ENCODE measurements at regions not wholly inside any gene's neighbourhood (a gene's known extent, or its start where the extent isn't known, plus 50 kb on each side); places are given as distances from the start of the nearest gene placed in this dataset.

GRCh38 chr2:193103064-193103463 is 908.3 kb upstream of the TMEFF2 start:
- intact Hi-C loops (cut with micrococcal nuclease), result no loop called here
- Histone ChIP-seq H3K27me3 (ENCODE audit: insufficient read depth, low read length) (no peaks in the 10 kb centered on the region), H3K4me2 (ENCODE audit: low read length) (no peak overlapping the region), H3K79me2 (ENCODE audit: insufficient read depth, low read length) (no peaks in the 10 kb centered on the region), H2AFZ (ENCODE audit: low read depth, low read length, poor library complexity, severe bottlenecking) (no peak overlapping the region), H3K4me1 (ENCODE audit: control insufficient read depth in 1 of 2, insufficient read depth in 2 of 2, low read length in 2 of 2) (peaks cover 0 to 5% of the 10 kb centered on the region in 2 experiments; a peak in 1 of 4 replicates), H3K9ac (ENCODE audit: low read length) (no peak overlapping the region), H4K20me1 (ENCODE audit: insufficient read depth) (no peaks in the 10 kb centered on the region), H3K9me3 (ENCODE audit: control insufficient read depth in 1 of 2, insufficient read depth in 1 of 2, low read depth in 1 of 2, low read length in 2 of 2) (no peaks in the 10 kb centered on the region), H3K9me2 (ENCODE audit: insufficient read depth) (no peaks in the 10 kb centered on the region), H3K4me3 (replicated peaks in 1 of 2; ENCODE audit: low read depth in 1 of 2, low read length in 2 of 2) (no peak overlapping the region), H3K27ac (ENCODE audit: low read depth, low read length) (no peak overlapping the region), H3K36me3 (ENCODE audit: control insufficient read depth in 1 of 2, insufficient read depth in 2 of 2, low read length in 2 of 2) (no peaks in the 10 kb centered on the region)
- no peak for DNase-seq (ENCODE audit: low read depth, low spot score)
- CTCF ChIA-PET, result no interaction called here
- POLR2A ChIA-PET, result no interaction called here
- RAD21 ChIA-PET (ENCODE audit: low non-redundant PET in 1 of 2, low total read pairs in 2 of 2, uncharacterized antibody in 2 of 2, unreplicated experiment in 2 of 2), result no interaction called here
- no TSS peak for BruUV-seq (replicated peaks)
- no peak for ATAC-seq
- TF ChIP-seq JUND (IDR thresholded peaks at IDR 0.05), result 0 out of 2 replicates have a peak, but pooled peaks have one; percentile 12
- TF ChIP-seq RAD21 (IDR thresholded peaks at IDR 0.05; ENCODE audit: low read depth), result no peak
- peak; percentile 38; the same call in 1 of the 2 replicates for TF ChIP-seq FOSL1 (IDR thresholded peaks at IDR 0.05; ENCODE audit: low read depth)

GRCh38 chr2:193101591-193101990 is 906.9 kb upstream of the TMEFF2 start:
- no peak for DNase-seq (ENCODE audit: low read depth, low spot score)
- Histone ChIP-seq H3K27me3 (ENCODE audit: insufficient read depth, low read length) (no peaks in the 10 kb centered on the region), H3K36me3 (ENCODE audit: control insufficient read depth in 1 of 2, insufficient read depth in 2 of 2, low read length in 2 of 2) (no peaks in the 10 kb centered on the region), H3K4me2 (ENCODE audit: low read length) (no peak overlapping the region), H3K4me3 (replicated peaks in 1 of 2; ENCODE audit: low read depth in 1 of 2, low read length in 2 of 2) (no peak overlapping the region), H3K27ac (ENCODE audit: low read depth, low read length) (no peak overlapping the region), H2AFZ (ENCODE audit: low read depth, low read length, poor library complexity, severe bottlenecking) (no peak overlapping the region), H3K79me2 (ENCODE audit: insufficient read depth, low read length) (no peaks in the 10 kb centered on the region), H4K20me1 (ENCODE audit: insufficient read depth) (no peaks in the 10 kb centered on the region), H3K9me2 (ENCODE audit: insufficient read depth) (no peaks in the 10 kb centered on the region), H3K9me3 (ENCODE audit: control insufficient read depth in 1 of 2, insufficient read depth in 1 of 2, low read depth in 1 of 2, low read length in 2 of 2) (no peaks in the 10 kb centered on the region), H3K4me1 (ENCODE audit: control insufficient read depth in 1 of 2, insufficient read depth in 2 of 2, low read length in 2 of 2) (peaks cover 0 to 5% of the 10 kb centered on the region in 2 experiments; a peak in 1 of 4 replicates), H3K9ac (ENCODE audit: low read length) (no peak overlapping the region)
- ChIA-PET POLR2A (no interaction called here), CTCF (no interaction called here), RAD21 (ENCODE audit: low non-redundant PET in 1 of 2, low total read pairs in 2 of 2, uncharacterized antibody in 2 of 2, unreplicated experiment in 2 of 2) (no interaction called here)
- TF ChIP-seq CTCF (IDR thresholded peaks at IDR 0.05 in 2 of 3, conservative IDR thresholded peaks at IDR 0.05 in 1 of 3; ENCODE audit: borderline replicate concordance in 1 of 3, insufficient read depth in 1 of 3, low read depth in 2 of 3, low read length in 2 of 3) (no peak), ATF3 (IDR thresholded peaks at IDR 0.05) (no peak), CBX3 (IDR thresholded peaks at IDR 0.05; ENCODE audit: low read depth) (no peak), SIN3A (IDR thresholded peaks at IDR 0.05; ENCODE audit: low read depth) (no peak), RAD21 (IDR thresholded peaks at IDR 0.05; ENCODE audit: low read depth) (no peak), ZFX (IDR thresholded peaks at IDR 0.05) (no peak), FOSL1 (IDR thresholded peaks at IDR 0.05; ENCODE audit: low read depth) (no peak), TCF7L2 (IDR thresholded peaks at IDR 0.05; ENCODE audit: borderline replicate concordance, extremely low read depth, insufficient read depth, insufficient read length) (no peak), POLR2AphosphoS5 (IDR thresholded peaks at IDR 0.05; ENCODE audit: low read depth, low read length) (no peak), CEBPB (IDR thresholded peaks at IDR 0.05; ENCODE audit: low read depth) (no peak)
- no TSS peak for BruUV-seq (replicated peaks)
- ATAC-seq, result no peak
- intact Hi-C loops (cut with micrococcal nuclease), result no loop called here

All from HCT116 (cell line).